ENCODE measurements at regions not wholly inside any gene's neighbourhood (a gene's known extent, or its start where the extent isn't known, plus 50 kb on each side); places are given as distances from the start of the nearest gene placed in this dataset.

GRCh38 chrX:39502486-39502885 is 595.3 kb downstream of the BCOR start:
- H3K4me1 ChIP-seq (ENCODE audit: low read depth, poor library complexity, severe bottlenecking): no peaks in the 10 kb centered on the region
- H3K27ac ChIP-seq: no peak overlapping the region
- H2AFZ ChIP-seq (ENCODE audit: low read depth): no peak overlapping the region
- no peaks in the 10 kb centered on the region for H3K27me3 ChIP-seq (ENCODE audit: insufficient read depth, low read depth)
- no peaks in the 10 kb centered on the region for H4K20me1 ChIP-seq (ENCODE audit: insufficient read depth)
- no peaks in the 10 kb centered on the region for H3K79me2 ChIP-seq (ENCODE audit: insufficient read depth, low read depth)
- TF ChIP-seq, protein P1, sequence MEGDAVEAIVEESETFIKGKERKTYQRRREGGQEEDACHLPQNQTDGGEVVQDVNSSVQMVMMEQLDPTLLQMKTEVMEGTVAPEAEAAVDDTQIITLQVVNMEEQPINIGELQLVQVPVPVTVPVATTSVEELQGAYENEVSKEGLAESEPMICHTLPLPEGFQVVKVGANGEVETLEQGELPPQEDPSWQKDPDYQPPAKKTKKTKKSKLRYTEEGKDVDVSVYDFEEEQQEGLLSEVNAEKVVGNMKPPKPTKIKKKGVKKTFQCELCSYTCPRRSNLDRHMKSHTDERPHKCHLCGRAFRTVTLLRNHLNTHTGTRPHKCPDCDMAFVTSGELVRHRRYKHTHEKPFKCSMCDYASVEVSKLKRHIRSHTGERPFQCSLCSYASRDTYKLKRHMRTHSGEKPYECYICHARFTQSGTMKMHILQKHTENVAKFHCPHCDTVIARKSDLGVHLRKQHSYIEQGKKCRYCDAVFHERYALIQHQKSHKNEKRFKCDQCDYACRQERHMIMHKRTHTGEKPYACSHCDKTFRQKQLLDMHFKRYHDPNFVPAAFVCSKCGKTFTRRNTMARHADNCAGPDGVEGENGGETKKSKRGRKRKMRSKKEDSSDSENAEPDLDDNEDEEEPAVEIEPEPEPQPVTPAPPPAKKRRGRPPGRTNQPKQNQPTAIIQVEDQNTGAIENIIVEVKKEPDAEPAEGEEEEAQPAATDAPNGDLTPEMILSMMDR (conservative IDR thresholded peaks at IDR 0.05; ENCODE audit: low read depth, low read length): no peak
- no peak overlapping the region for H3K9ac ChIP-seq
- H3K36me3 ChIP-seq (ENCODE audit: insufficient read depth): no peaks in the 10 kb centered on the region
- no peak overlapping the region for H3K4me2 ChIP-seq
- no peak overlapping the region for H3K4me3 ChIP-seq (IDR thresholded peaks at IDR 0.05; ENCODE audit: insufficient read depth, low read depth, low read length)

GRCh38 chrX:39504227-39504626 is 593.5 kb downstream of the BCOR start:
- Histone ChIP-seq H3K27ac (no peak overlapping the region), H2AFZ (ENCODE audit: low read depth) (no peak overlapping the region), H3K4me3 (IDR thresholded peaks at IDR 0.05; ENCODE audit: insufficient read depth, low read depth, low read length) (no peak overlapping the region), H3K36me3 (ENCODE audit: insufficient read depth) (no peaks in the 10 kb centered on the region), H3K79me2 (ENCODE audit: insufficient read depth, low read depth) (no peaks in the 10 kb centered on the region), H4K20me1 (ENCODE audit: insufficient read depth) (no peaks in the 10 kb centered on the region), H3K27me3 (ENCODE audit: insufficient read depth, low read depth) (no peaks in the 10 kb centered on the region), H3K4me1 (ENCODE audit: low read depth, poor library complexity, severe bottlenecking) (no peaks in the 10 kb centered on the region), H3K4me2 (no peak overlapping the region), H3K9ac (no peak overlapping the region)
- TF ChIP-seq, protein P1 (conservative IDR thresholded peaks at IDR 0.05; ENCODE audit: low read depth, low read length): no peak

DNA sequence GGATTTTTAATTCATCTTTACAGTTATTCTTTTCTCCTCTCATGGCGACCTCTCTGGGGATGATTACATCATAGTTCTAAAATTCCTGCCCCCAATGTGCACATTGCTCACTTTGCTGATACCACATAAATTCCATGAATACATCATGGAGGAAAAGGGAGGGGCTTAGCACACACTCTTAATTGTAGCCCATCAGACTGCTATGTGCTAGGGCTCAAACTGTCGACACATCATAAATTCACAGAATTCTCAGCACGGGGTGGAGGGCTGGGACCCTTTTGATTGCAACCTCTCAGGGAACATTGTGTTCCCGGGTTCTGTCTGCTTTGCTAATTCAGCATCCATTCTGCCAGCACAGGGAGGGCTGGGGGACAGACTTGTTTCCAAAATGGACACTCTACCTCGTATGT is 592.9 kb downstream of the BCOR start:
- no peaks in the 10 kb centered on the region for H3K4me1 ChIP-seq (ENCODE audit: low read depth, poor library complexity, severe bottlenecking)
- no peak overlapping the region for H3K4me2 ChIP-seq
- H3K36me3 ChIP-seq (ENCODE audit: insufficient read depth): no peaks in the 10 kb centered on the region
- no peaks in the 10 kb centered on the region for H3K79me2 ChIP-seq (ENCODE audit: insufficient read depth, low read depth)
- H3K27ac ChIP-seq: no peak overlapping the region
- H3K9ac ChIP-seq: no peak overlapping the region
- no peak overlapping the region for H3K4me3 ChIP-seq (IDR thresholded peaks at IDR 0.05; ENCODE audit: insufficient read depth, low read depth, low read length)
- H4K20me1 ChIP-seq (ENCODE audit: insufficient read depth): no peaks in the 10 kb centered on the region
- TF ChIP-seq, protein P1 (conservative IDR thresholded peaks at IDR 0.05; ENCODE audit: low read depth, low read length): no peak
- H3K27me3 ChIP-seq (ENCODE audit: insufficient read depth, low read depth): no peaks in the 10 kb centered on the region
- H2AFZ ChIP-seq (ENCODE audit: low read depth): no peak overlapping the region

DNA sequence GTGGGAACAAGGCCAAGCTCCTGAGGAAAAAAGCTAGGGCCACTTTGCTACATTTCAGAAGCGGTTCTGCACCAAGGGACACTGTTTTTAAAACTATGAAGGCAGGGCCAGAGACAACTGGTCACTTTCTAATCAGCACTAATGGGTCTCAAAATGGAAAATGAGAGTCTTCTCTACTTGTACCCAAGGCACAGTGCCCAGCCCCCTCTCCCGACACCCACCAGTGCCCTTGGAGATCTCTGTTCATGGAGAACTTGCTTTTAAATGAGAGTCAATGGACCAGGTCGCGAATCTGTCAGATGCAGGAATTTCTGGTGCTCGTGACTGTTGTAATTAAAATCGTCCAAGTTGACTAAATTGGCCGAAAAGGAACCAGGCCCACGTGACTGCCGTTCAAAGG is 591.6 kb downstream of the BCOR start:
- no peak overlapping the region for H3K9ac ChIP-seq
- no peak overlapping the region for H2AFZ ChIP-seq (ENCODE audit: low read depth)
- no peak overlapping the region for H3K27ac ChIP-seq
- no peaks in the 10 kb centered on the region for H3K79me2 ChIP-seq (ENCODE audit: insufficient read depth, low read depth)
- H4K20me1 ChIP-seq (ENCODE audit: insufficient read depth): no peaks in the 10 kb centered on the region
- no peak overlapping the region for H3K4me3 ChIP-seq (IDR thresholded peaks at IDR 0.05; ENCODE audit: insufficient read depth, low read depth, low read length)
- H3K27me3 ChIP-seq (ENCODE audit: insufficient read depth, low read depth): no peaks in the 10 kb centered on the region
- H3K36me3 ChIP-seq (ENCODE audit: insufficient read depth): no peaks in the 10 kb centered on the region
- no peak overlapping the region for H3K4me2 ChIP-seq
- TF ChIP-seq, protein P1 (conservative IDR thresholded peaks at IDR 0.05; ENCODE audit: low read depth, low read length): no peak
- no peaks in the 10 kb centered on the region for H3K4me1 ChIP-seq (ENCODE audit: low read depth, poor library complexity, severe bottlenecking)
